Heart left ventricle (tissue), 16 donors: ENCODE measurements at regions not wholly inside any gene's neighbourhood (a gene's known extent, or its start where the extent isn't known, plus 50 kb on each side); places are given as distances from the start of the nearest gene placed in this dataset.

Experiments used
- ATAC-seq, 4 donors: fragments of 200-7000 bp; cut with Tn5 transposase; one replicate each; pipeline ENCODE4 v1.9.1; 2020 to 2022; ENCODE audit warnings: moderate library complexity in 4 of 4, mild to moderate bottlenecking in 3 of 4, moderate number of reproducible peaks in 1 of 4
- DNase-seq, 5 donors: peaks; one replicate each; pipeline ENCODE4 v3.0.0-alpha.2; 2020
- H3K27ac ChIP-seq, 12 donors: fragments of 200-600 bp; sonication (generic) in 4 of 12; one replicate each; pipeline versions ENCODE4 v1.5.0 to v1.8.0; 2016 to 2022; ENCODE audit warnings: mild to moderate bottlenecking in 2 of 12
- H3K27me3 ChIP-seq, 9 donors: fragments of 200-600 bp; sonication (generic) in 2 of 9; one replicate each; pipeline versions ENCODE4 v1.5.1 to v1.8.0; 2016 to 2022; ENCODE audit warnings: mild to moderate bottlenecking in 3 of 9
- H3K36me3 ChIP-seq, 9 donors: fragments of 200-600 bp; sonication (generic) in 2 of 9; one replicate each; pipeline versions ENCODE4 v1.5.0 to v1.8.0; 2018 to 2022; ENCODE audit warnings: mild to moderate bottlenecking in 2 of 9
- H3K4me1 ChIP-seq, 12 donors: fragments of 200-600 bp; sonication (generic) in 4 of 12; one replicate each; pipeline versions ENCODE4 v1.5.0 to v1.8.0; 2016 to 2022; ENCODE audit warnings: mild to moderate bottlenecking in 3 of 12
- H3K4me3 ChIP-seq, 12 donors: fragments of 200-600 bp; sonication (generic) in 4 of 12; one replicate each; pipeline versions ENCODE4 v1.5.0 to v1.8.0; 2017 to 2022; ENCODE audit warnings: mild to moderate bottlenecking in 9 of 12, moderate library complexity in 4 of 12
- H3K9me3 ChIP-seq, 12 donors: fragments of 200-600 bp; sonication (generic) in 4 of 12; one replicate each; pipeline versions ENCODE4 v1.5.0 to v1.8.0; 2016 to 2022; ENCODE audit warnings: mild to moderate bottlenecking in 1 of 12
- POLR2A ChIP-seq, 2 donors: fragments of 450-650 bp; IDR thresholded peaks; one replicate each; pipeline ENCODE4 v1.6.1; 2017; ENCODE audit warnings: antibody characterized with exemption in 2 of 2, mild to moderate bottlenecking in 2 of 2, moderate library complexity in 2 of 2
- WGBS, 4 donors: extraction: QIAGEN DNeasy Blood & Tissue Kit in 2 of 4; methylation state at CpG; one replicate each; pipeline versions ENCODE4 v1.1.5 to v1.1.7; 2013 to 2018; 5-methylcytosine and 5-hydroxymethylcytosine counted together
- intact Hi-C, 10 donors: fragments of 100-400 bp; cut with DNase I; formaldehyde crosslinking; loops; one replicate each; pipeline versions ENCODE4 v1.11.1 to v1.14.2; 2022
- TF ChIP-seq, protein P1 (sequence below), 12 donors: fragments of 200-600 bp; sonication (generic) in 4 of 12; IDR thresholded peaks; one replicate each; pipeline versions ENCODE4 v1.5.0 to v1.8.0; 2018 to 2022; ENCODE audit warnings: antibody characterized with exemption in 12 of 12, mild to moderate bottlenecking in 5 of 12
- donor health status: ischemic (EF 13 %, LVEDD 7.1; RV severe dilation, severe dysfunction).
- donor health status: healthy with polysubstance abuse.
- donor health status: DM: no; HTN: yes; CAD: no.
- donor health status: DM: no; HTN: no; CAD: no.
- donor health status: ischemic (EF 25% LVEDD 6.9; RV normal size, moderate dysfunction).
- donor health status: ischemic (EF 25% LVEDD 5.7; RV mildly dilated, moderate dysfunction).
- donor health status: healthy.
- donor health status: DM: yes; HTN: yes; CAD: no.
- donor health status: ischemic (EF 35%, LVEDD 5.7; RV mildly dilated, moderate dysfunction).
- donor health status: nonischemic (EF 11% LVEDD 7.7; RV severe dilation, severe dysfunction).
- donor health status: DM: yes; HTN: yes; CAD: no.
- donor health status: PGD.
- donor health status: ischemic (EF 29% LVEDD 5.4; RV normal size, mild dysfunction).
- donor health status: nonischemic (EF 23%, LVEDD 6.1; RV moderate dilation, normal function).

DNA sequence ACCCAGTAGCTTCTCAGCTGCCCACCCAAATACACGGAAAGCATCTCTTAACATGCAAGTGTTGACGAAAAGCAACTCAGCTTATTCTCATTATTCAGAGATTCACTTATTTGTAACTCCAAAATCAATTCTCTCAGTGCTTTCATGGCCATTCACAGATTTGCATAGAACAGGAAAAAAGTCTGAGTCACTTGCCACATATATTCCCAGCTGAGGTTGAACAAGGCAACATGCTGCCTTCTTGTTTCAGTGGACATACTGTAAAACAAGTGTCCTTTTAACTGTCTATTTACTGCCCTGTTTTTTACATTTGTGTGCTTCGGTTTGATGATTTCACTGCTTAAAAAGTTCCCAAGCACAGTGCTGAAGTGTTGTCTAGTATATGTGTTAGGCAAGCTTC lies 273.0 kb downstream of the LTN1 start:
- Histone ChIP-seq H3K36me3 (no peaks in the 10 kb centered on the region), H3K4me1 (peaks cover 0 to 2% (median 0%) of the 10 kb centered on the region in 12 donors), H3K4me3 (no peak overlapping the region), H3K27me3 (no peaks in the 10 kb centered on the region), H3K27ac (no peak overlapping the region), H3K9me3 (peaks cover 0 to 11% (median 0%) of the 10 kb centered on the region in 12 donors)
- DNase-seq (no peak), ATAC-seq (no peak)
- intact Hi-C loops: loop anchor here in 1 of 10 donors (10.0 kb wide), 1 partner anchor 85 kb away; no protein-coding TSS in a partner anchor
- TF ChIP-seq, protein P1, sequence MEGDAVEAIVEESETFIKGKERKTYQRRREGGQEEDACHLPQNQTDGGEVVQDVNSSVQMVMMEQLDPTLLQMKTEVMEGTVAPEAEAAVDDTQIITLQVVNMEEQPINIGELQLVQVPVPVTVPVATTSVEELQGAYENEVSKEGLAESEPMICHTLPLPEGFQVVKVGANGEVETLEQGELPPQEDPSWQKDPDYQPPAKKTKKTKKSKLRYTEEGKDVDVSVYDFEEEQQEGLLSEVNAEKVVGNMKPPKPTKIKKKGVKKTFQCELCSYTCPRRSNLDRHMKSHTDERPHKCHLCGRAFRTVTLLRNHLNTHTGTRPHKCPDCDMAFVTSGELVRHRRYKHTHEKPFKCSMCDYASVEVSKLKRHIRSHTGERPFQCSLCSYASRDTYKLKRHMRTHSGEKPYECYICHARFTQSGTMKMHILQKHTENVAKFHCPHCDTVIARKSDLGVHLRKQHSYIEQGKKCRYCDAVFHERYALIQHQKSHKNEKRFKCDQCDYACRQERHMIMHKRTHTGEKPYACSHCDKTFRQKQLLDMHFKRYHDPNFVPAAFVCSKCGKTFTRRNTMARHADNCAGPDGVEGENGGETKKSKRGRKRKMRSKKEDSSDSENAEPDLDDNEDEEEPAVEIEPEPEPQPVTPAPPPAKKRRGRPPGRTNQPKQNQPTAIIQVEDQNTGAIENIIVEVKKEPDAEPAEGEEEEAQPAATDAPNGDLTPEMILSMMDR (IDR thresholded peaks at IDR 0.05): no peak
- no peak for TF ChIP-seq POLR2A (IDR thresholded peaks at IDR 0.05)
- 94 to 97% (median 95%) methylated on average over 3 of the region's 3 CpGs for WGBS, 4 donors

DNA sequence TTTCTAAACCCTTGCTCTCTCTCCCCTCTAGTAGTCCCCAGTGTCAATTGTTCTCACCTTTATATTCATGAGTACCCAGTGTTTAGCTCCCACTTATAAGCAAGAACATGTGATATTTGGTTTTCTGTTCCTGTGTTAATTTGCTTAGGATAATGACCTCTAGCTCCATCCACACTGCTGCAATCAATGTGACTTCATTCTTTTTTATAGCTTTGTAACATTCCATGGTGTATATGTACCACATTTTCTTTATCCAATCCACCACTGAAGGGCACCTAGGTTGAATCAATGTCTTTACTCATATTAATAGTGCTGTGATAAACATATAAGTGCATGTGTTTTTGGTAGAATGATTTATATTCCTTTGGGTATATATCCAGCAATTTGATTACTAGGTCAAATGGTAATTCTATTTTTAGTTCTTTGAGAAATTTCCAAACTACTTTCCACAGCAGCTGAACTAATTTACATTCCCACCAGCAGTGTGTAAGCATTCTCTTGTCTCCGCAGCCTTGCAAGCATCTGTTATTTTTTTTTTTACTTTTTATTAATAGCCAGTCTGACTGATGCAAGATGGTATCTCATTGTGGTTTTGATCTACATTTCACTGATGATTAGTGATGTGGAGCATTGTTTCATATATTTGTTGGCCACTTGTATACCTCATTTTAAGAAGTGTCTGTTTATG lies 277.8 kb downstream of the LTN1 start:
- 20 to 41% (median 33%) methylated on average over 1 of the region's 1 CpG for WGBS, 4 donors
- ATAC-seq: no peak

DNA sequence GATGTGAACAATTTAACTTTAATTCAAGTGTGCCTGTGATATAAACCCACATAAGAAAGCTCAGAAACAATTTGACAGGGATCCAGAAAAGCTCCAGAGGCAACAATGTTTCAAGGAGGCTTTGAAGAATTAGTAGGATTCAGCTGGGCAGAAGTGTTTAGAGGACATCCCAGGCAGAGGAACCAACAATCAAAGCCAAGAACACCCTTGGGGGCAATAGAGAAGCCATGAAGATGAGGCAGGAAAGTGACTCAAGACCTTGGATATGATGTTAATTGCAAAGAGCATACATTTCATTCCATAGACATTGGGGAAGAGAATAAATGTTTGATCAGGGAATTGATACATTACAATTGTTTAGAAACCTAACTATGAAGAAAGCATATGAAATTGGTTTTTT lies 280.3 kb downstream of the LTN1 start:
- intact Hi-C loops: no loop called here

More for the DNA sequence above, 277.8 kb downstream of the LTN1 start:
- Histone ChIP-seq H3K4me3 (no peak overlapping the region), H3K9me3 (peaks cover 0 to 11% (median 0%) of the 10 kb centered on the region in 12 donors), H3K27ac (no peak overlapping the region), H3K27me3 (no peaks in the 10 kb centered on the region), H3K36me3 (no peaks in the 10 kb centered on the region), H3K4me1 (peaks cover 0 to 5% (median 0%) of the 10 kb centered on the region in 12 donors)
- TF ChIP-seq POLR2A (IDR thresholded peaks at IDR 0.05): no peak
- TF ChIP-seq, protein P1 (IDR thresholded peaks at IDR 0.05): no peak
- intact Hi-C loops: no loop called here
- DNase-seq: no peak

DNA sequence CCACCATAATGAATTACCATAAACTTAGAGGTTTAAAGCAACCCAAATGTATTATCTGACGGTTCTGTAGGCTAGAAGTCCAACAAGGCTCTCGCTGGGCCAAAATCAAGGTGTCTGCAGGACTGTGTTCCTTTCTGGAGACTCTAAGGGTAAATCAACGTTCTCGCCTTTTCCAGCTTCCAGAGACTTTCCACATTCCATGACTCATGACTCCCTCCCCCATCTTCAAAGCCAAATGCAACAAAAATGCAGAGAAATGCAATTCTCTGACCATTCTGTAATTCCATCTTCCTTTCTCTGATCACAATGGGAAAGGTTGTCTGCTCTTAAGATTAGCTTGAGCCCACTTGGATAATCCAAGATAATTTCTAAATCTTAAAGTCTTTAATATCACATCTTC lies 287.1 kb downstream of the LTN1 start:
- no peak for TF ChIP-seq POLR2A (IDR thresholded peaks at IDR 0.05)
- TF ChIP-seq, protein P1 (IDR thresholded peaks at IDR 0.05): no peak
- 71 to 80% (median 75%) methylated on average over 4 of the region's 4 CpGs for WGBS, 4 donors
- Histone ChIP-seq H3K27me3 (no peaks in the 10 kb centered on the region), H3K4me3 (no peak overlapping the region), H3K9me3 (peaks cover 0 to 26% (median 6%) of the 10 kb centered on the region in 12 donors), H3K36me3 (no peaks in the 10 kb centered on the region), H3K4me1 (peaks cover 0 to 23% (median 7%) of the 10 kb centered on the region in 12 donors), H3K27ac (no peak overlapping the region)
- ATAC-seq (no peak), DNase-seq (no peak)
- intact Hi-C loops: no loop called here

More for the DNA sequence above, 280.3 kb downstream of the LTN1 start:
- H3K9me3 ChIP-seq: peaks cover 0 to 20% (median 0%) of the 10 kb centered on the region in 12 donors
- DNase-seq (no peak), ATAC-seq (no peak)
- no peaks in the 10 kb centered on the region for H3K36me3 ChIP-seq
- H3K27me3 ChIP-seq: no peaks in the 10 kb centered on the region
- H3K27ac ChIP-seq: no peak overlapping the region
- H3K4me3 ChIP-seq: no peak overlapping the region
- peaks cover 0 to 9% (median 0%) of the 10 kb centered on the region in 12 donors for H3K4me1 ChIP-seq
- TF ChIP-seq, protein P1 (IDR thresholded peaks at IDR 0.05): no peak
- TF ChIP-seq POLR2A (IDR thresholded peaks at IDR 0.05): no peak
